ENCODE measurements at regions not wholly inside any gene's neighbourhood (a gene's known extent, or its start where the extent isn't known, plus 50 kb on each side); places are given as distances from the start of the nearest gene placed in this dataset.

GRCh38 chr3:40770061-40770460 is 245.3 kb downstream of the ZNF621 start:
- no peak for DNase-seq (ENCODE audit: low spot score)
- TF ChIP-seq CTCF (IDR thresholded peaks at IDR 0.05; ENCODE audit: extremely low read depth, missing control alignments) = no peak

DNA sequence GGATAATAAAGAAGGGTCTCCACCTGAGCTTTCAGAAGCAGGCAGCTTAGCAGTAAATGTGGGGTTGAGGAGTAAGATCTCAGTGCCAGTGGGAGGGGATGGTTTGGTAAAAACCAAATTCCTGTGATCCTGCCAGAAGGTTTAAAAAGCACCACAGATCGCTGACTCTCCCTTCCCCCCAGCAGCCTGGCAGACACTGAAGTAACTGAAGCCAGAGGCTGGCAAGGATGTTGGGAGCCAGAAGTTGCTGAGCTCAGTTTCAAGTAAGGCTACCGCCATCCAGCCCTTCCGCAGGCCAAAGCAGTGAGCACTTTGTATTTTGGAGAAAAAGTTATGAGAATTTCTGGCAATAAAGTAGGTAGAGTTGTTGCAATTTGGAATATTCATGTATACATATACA is 246.4 kb downstream of the ZNF621 start:
- no peak for DNase-seq (ENCODE audit: low spot score)
- TF ChIP-seq CTCF (IDR thresholded peaks at IDR 0.05; ENCODE audit: extremely low read depth, missing control alignments) = no peak

- no peak for TF ChIP-seq CTCF (IDR thresholded peaks at IDR 0.05; ENCODE audit: extremely low read depth, missing control alignments)
- no peak for DNase-seq (ENCODE audit: low spot score)
Observed at GRCh38 chr3:40779039-40779438, 254.3 kb downstream of the ZNF621 start.

GRCh38 chr3:40780291-40780924 is 255.6 kb downstream of the ZNF621 start:
- no peak for TF ChIP-seq CTCF (IDR thresholded peaks at IDR 0.05; ENCODE audit: extremely low read depth, missing control alignments)
- DNase-seq (ENCODE audit: low spot score) = no peak

DNA sequence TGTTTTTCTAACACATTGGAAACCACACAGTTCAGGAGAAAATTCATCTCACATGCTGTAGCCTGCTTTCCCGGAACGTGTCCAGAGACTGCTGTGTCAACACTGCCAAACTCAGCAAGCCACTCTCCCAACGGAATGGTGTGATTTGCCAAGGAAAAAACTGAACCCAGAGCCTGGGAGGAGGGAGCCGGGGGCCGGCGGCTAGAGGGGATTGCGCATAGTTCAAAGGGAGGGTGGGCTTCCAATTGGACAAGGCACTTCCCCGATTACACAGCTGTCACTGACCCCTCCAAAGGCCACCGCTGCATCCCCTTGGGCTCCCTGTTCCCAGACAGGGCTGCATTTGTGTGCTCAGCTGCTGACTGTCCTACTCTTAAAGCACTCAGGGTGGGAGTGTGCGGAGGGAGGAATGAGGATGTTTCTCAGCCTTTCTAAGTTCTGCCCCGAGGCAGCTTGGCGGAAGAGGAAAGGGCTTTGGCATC is 256.2 kb downstream of the ZNF621 start:
- TF ChIP-seq CTCF (IDR thresholded peaks at IDR 0.05; ENCODE audit: extremely low read depth, missing control alignments) = no peak
- DNase-seq (ENCODE audit: low spot score) = no peak

- TF ChIP-seq CTCF (IDR thresholded peaks at IDR 0.05; ENCODE audit: extremely low read depth, missing control alignments) = peak; percentile 3
- no peak for DNase-seq (ENCODE audit: low spot score)
Observed at GRCh38 chr3:40782111-40782721, 257.5 kb downstream of the ZNF621 start.

GRCh38 chr3:40790746-40791145 is 266.0 kb downstream of the ZNF621 start:
- DNase-seq (ENCODE audit: low spot score) = no peak
- TF ChIP-seq CTCF (IDR thresholded peaks at IDR 0.05; ENCODE audit: extremely low read depth, missing control alignments) = no peak
